Activated CD4-positive, alpha-beta T cell treated with anti-CD3 and anti-CD28 coated beads, Interleukin-2, amount 10 ng/mL, durations not matched to agents 24 days and 14 days (primary cell): ENCODE measurements at regions not wholly inside any gene's neighbourhood (a gene's known extent, or its start where the extent isn't known, plus 50 kb on each side); places are given as distances from the start of the nearest gene placed in this dataset.
"Not testable (repeated sequence)": the region's sequence is repeated elsewhere in the genome, so short reads cannot be mapped to it uniquely, and the experiment has no call there.

Source experiments
- DNase-seq: peaks from one replicate; pipeline ENCODE4 v3.0.0; 2022
- H3K27ac Mint-ChIP-seq: one replicate; pipeline ENCODE4 v1.8.0; 2022; ENCODE audit warnings: mild to moderate bottlenecking, mixed read lengths
- H3K27me3 Mint-ChIP-seq: one replicate; pipeline ENCODE4 v1.8.0; 2022; ENCODE audit warnings: mixed read lengths
- H3K36me3 Mint-ChIP-seq: one replicate; pipeline ENCODE4 v1.8.0; 2022; ENCODE audit warnings: low read depth, mild to moderate bottlenecking, mixed read lengths
- H3K4me1 Mint-ChIP-seq: one replicate; pipeline ENCODE4 v1.8.0; 2021; ENCODE audit warnings: mixed read lengths
- H3K4me3 Mint-ChIP-seq: one replicate; pipeline ENCODE4 v1.8.0; 2022; ENCODE audit warnings: mild to moderate bottlenecking, moderate library complexity, mixed read lengths
- H3K9me3 Mint-ChIP-seq: one replicate; pipeline ENCODE4 v1.8.0; 2021; ENCODE audit warnings: mixed read lengths
- intact Hi-C: fragments of 100-400 bp; cut with micrococcal nuclease; formaldehyde crosslinking; loops from one replicate; pipeline ENCODE4 v1.15.1; 2023

GRCh38 chr4:45208476-45208875, 482.1 kb upstream of the GNPDA2 start:
- H3K4me3 Mint-ChIP-seq, H3K27ac Mint-ChIP-seq, H3K4me1 Mint-ChIP-seq, H3K9me3 Mint-ChIP-seq, H3K27me3 Mint-ChIP-seq, intact Hi-C loops, H3K36me3 Mint-ChIP-seq, DNase-seq: not testable (repeated sequence)

- intact Hi-C loops, H3K27ac Mint-ChIP-seq, H3K27me3 Mint-ChIP-seq, H3K36me3 Mint-ChIP-seq, H3K4me1 Mint-ChIP-seq, DNase-seq, H3K9me3 Mint-ChIP-seq, H3K4me3 Mint-ChIP-seq: not testable (repeated sequence)
Measured at GRCh38 chr4:45207864-45208331, 481.5 kb upstream of the GNPDA2 start.

GRCh38 chr4:45207241-45207863, 481.0 kb upstream of the GNPDA2 start:
- not testable (repeated sequence) for H3K4me1 Mint-ChIP-seq, H3K9me3 Mint-ChIP-seq

GRCh38 chr4:45199736-45200135, 473.4 kb upstream of the GNPDA2 start:
- H3K27ac Mint-ChIP-seq: no peak overlapping the region
- H3K27me3 Mint-ChIP-seq: no peaks in the 10 kb centered on the region
- H3K9me3 Mint-ChIP-seq: peaks cover 3% of the 10 kb centered on the region

More at GRCh38 chr4:45207241-45207863, 481.0 kb upstream of the GNPDA2 start:
- H3K27me3 Mint-ChIP-seq, H3K36me3 Mint-ChIP-seq, intact Hi-C loops, H3K4me3 Mint-ChIP-seq, DNase-seq, H3K27ac Mint-ChIP-seq: not testable (repeated sequence)

GRCh38 chr4:45188501-45188900, 462.1 kb upstream of the GNPDA2 start:
- Mint-ChIP-seq H3K9me3 (no peaks in the 10 kb centered on the region), H3K4me3 (no peak overlapping the region), H3K4me1 (no peaks in the 10 kb centered on the region), H3K27me3 (no peaks in the 10 kb centered on the region), H3K27ac (no peak overlapping the region), H3K36me3 (no peaks in the 10 kb centered on the region)
- intact Hi-C loops: no loop called here
- DNase-seq: no peak

More at GRCh38 chr4:45199736-45200135, 473.4 kb upstream of the GNPDA2 start:
- intact Hi-C loops: no loop called here
- Mint-ChIP-seq H3K4me3 (no peak overlapping the region), H3K4me1 (no peaks in the 10 kb centered on the region), H3K36me3 (no peaks in the 10 kb centered on the region)
- DNase-seq: no peak

- no peaks in the 10 kb centered on the region for H3K27me3 Mint-ChIP-seq
- no peaks in the 10 kb centered on the region for H3K9me3 Mint-ChIP-seq
- intact Hi-C loops: no loop called here
- no peaks in the 10 kb centered on the region for H3K4me1 Mint-ChIP-seq
- DNase-seq: no peak
- H3K4me3 Mint-ChIP-seq: no peak overlapping the region
- H3K36me3 Mint-ChIP-seq: no peaks in the 10 kb centered on the region
- no peak overlapping the region for H3K27ac Mint-ChIP-seq
Measured at GRCh38 chr4:45186249-45186648, 459.9 kb upstream of the GNPDA2 start.

- Mint-ChIP-seq H3K9me3 (no peaks in the 10 kb centered on the region), H3K4me3 (no peak overlapping the region), H3K27me3 (no peaks in the 10 kb centered on the region), H3K4me1 (no peaks in the 10 kb centered on the region), H3K27ac (no peak overlapping the region), H3K36me3 (no peaks in the 10 kb centered on the region)
- intact Hi-C loops: no loop called here
- DNase-seq: no peak
Measured at GRCh38 chr4:45183905-45184304, 457.5 kb upstream of the GNPDA2 start.

- Mint-ChIP-seq H3K4me3 (no peak overlapping the region), H3K36me3 (no peaks in the 10 kb centered on the region), H3K9me3 (peaks cover 12% of the 10 kb centered on the region), H3K4me1 (no peaks in the 10 kb centered on the region), H3K27me3 (no peaks in the 10 kb centered on the region), H3K27ac (no peak overlapping the region)
- DNase-seq: no peak
- intact Hi-C loops: no loop called here
Measured at GRCh38 chr4:45172636-45173035, 446.3 kb upstream of the GNPDA2 start.

- Mint-ChIP-seq H3K27ac (no peak overlapping the region), H3K4me3 (no peak overlapping the region), H3K36me3 (no peaks in the 10 kb centered on the region), H3K27me3 (no peaks in the 10 kb centered on the region), H3K9me3 (no peaks in the 10 kb centered on the region), H3K4me1 (no peaks in the 10 kb centered on the region)
- intact Hi-C loops: no loop called here
- DNase-seq: no peak
Measured at GRCh38 chr4:45160951-45161350, 434.6 kb upstream of the GNPDA2 start.

- no peak for DNase-seq
- Mint-ChIP-seq H3K4me3 (no peak overlapping the region), H3K27me3 (no peaks in the 10 kb centered on the region), H3K9me3 (no peaks in the 10 kb centered on the region), H3K4me1 (no peaks in the 10 kb centered on the region), H3K27ac (no peak overlapping the region), H3K36me3 (no peaks in the 10 kb centered on the region)
- intact Hi-C loops: no loop called here
Measured at GRCh38 chr4:45155081-45155777, 428.9 kb upstream of the GNPDA2 start.

- Mint-ChIP-seq H3K4me1 (no peaks in the 10 kb centered on the region), H3K4me3 (no peak overlapping the region), H3K27me3 (no peaks in the 10 kb centered on the region), H3K36me3 (no peaks in the 10 kb centered on the region), H3K9me3 (peaks cover 9% of the 10 kb centered on the region), H3K27ac (no peak overlapping the region)
- no peak for DNase-seq
- intact Hi-C loops: no loop called here
Measured at GRCh38 chr4:45147866-45148265, 421.5 kb upstream of the GNPDA2 start.

GRCh38 chr4:45131020-45131419, 404.7 kb upstream of the GNPDA2 start:
- intact Hi-C loops: no loop called here
- H3K9me3 Mint-ChIP-seq: no peaks in the 10 kb centered on the region
- H3K27ac Mint-ChIP-seq: no peak overlapping the region
- DNase-seq: no peak
- H3K27me3 Mint-ChIP-seq: no peaks in the 10 kb centered on the region
- no peak overlapping the region for H3K4me3 Mint-ChIP-seq
- H3K4me1 Mint-ChIP-seq: no peaks in the 10 kb centered on the region
- no peaks in the 10 kb centered on the region for H3K36me3 Mint-ChIP-seq

- no peaks in the 10 kb centered on the region for H3K9me3 Mint-ChIP-seq
- no peak overlapping the region for H3K27ac Mint-ChIP-seq
- intact Hi-C loops: no loop called here
- no peak for DNase-seq
- H3K4me3 Mint-ChIP-seq: no peak overlapping the region
- H3K36me3 Mint-ChIP-seq: no peaks in the 10 kb centered on the region
- no peaks in the 10 kb centered on the region for H3K4me1 Mint-ChIP-seq
- no peaks in the 10 kb centered on the region for H3K27me3 Mint-ChIP-seq
Measured at GRCh38 chr4:45122406-45122805, 396.1 kb upstream of the GNPDA2 start.

GRCh38 chr4:45121426-45121975, 395.1 kb upstream of the GNPDA2 start:
- no peaks in the 10 kb centered on the region for H3K27me3 Mint-ChIP-seq
- intact Hi-C loops: no loop called here
- no peak overlapping the region for H3K27ac Mint-ChIP-seq
- no peaks in the 10 kb centered on the region for H3K4me1 Mint-ChIP-seq
- H3K4me3 Mint-ChIP-seq: no peak overlapping the region
- H3K36me3 Mint-ChIP-seq: no peaks in the 10 kb centered on the region
- DNase-seq: no peak
- H3K9me3 Mint-ChIP-seq: no peaks in the 10 kb centered on the region
